ENCODE measurements at regions not wholly inside any gene's neighbourhood (a gene's known extent, or its start where the extent isn't known, plus 50 kb on each side); places are given as distances from the start of the nearest gene placed in this dataset.

DNA sequence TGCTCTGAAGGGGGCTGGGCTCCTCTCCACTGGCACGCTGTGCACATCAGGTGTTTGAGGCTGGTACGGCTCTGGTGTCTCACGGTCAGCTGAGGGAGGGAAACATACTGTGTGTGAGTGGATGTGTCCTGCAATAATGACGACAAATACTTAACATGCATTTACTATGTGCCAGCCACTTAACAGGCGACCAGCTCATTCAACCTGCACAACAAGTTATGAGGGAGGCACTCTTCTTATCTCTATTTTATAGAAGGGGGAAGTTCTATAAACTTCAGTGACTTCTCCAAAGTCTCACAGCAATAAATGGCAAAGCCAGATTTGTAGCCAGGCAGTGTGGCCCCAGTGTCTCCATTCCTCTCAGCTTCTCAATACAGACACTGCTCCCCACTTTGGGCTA is 83.1 kb upstream of the LINGO1 start:
- no peak for TF ChIP-seq POLR2A (IDR thresholded peaks at IDR 0.05; ENCODE audit: low read depth, low read length)
- FAIRE-seq = no peak

DNA sequence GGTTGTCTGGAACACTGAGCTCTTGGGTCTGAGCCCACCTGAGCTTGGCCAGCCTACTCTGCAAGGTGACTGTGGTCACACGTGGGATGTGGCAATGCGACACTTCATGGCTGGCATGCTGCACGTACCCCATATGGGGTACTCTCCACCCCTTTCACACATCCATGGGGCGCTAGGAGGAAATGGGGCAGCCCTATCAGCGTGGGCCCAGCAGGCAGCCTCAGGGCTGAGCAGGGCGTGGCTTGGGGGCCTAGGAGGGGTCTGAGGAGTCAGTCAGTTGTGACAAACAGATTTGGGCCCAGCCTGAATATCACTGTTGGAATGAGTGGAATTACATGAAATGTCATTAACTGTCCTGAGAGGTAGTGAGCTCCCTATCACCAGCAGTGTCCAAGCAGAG is 82.3 kb upstream of the LINGO1 start:
- no peak for FAIRE-seq
- no peak for DNase-seq (ENCODE audit: insufficient read length, low spot score)
- TF ChIP-seq POLR2A (IDR thresholded peaks at IDR 0.05; ENCODE audit: low read depth, low read length) = no peak

More for the DNA sequence above, 83.1 kb upstream of the LINGO1 start:
- no peak for DNase-seq (ENCODE audit: insufficient read length, low spot score)

DNA sequence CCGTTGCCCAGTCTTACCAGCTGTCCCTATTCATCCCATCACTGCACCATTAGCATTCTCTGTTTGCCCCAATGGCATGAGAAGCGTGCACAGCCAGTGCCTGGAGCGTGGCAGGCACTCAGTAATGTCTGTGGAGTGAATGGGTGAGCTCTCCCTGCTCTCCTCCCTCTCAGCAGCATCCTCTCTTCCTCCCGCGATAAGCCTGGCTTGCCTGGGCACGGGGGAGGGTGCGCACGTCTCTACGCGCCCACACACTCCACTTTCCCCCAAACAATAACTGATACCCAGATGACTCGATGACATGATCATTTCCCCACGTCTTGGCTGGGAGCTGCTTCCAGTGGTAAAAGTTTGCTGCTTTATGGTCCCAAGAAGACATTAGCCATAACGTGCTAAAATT is 81.8 kb upstream of the LINGO1 start:
- no peak for DNase-seq (ENCODE audit: insufficient read length, low spot score)
- no peak for TF ChIP-seq POLR2A (IDR thresholded peaks at IDR 0.05; ENCODE audit: low read depth, low read length)
- no peak for FAIRE-seq

DNA sequence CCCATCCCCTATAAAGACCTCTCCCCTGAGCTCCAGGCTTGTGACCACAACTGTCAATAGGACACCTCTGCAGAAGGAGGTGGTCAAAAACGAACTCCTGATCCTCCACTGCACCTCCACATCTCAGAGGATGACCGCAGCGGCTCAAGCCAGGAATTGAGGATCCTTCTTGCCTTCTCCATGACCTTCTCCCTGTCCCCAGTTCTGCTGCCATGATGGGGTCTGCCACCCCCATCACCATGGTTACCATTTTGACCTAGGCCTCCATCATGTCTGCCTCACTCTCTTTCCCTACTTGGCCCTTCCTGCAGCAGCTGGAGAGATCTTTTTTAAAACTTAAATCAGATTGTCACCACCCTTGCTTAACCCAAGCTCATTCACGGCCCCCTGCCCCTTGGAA is 81.3 kb upstream of the LINGO1 start:
- DNase-seq (ENCODE audit: insufficient read length, low spot score) = no peak
- FAIRE-seq = no peak
- TF ChIP-seq POLR2A (IDR thresholded peaks at IDR 0.05; ENCODE audit: low read depth, low read length) = no peak

DNA sequence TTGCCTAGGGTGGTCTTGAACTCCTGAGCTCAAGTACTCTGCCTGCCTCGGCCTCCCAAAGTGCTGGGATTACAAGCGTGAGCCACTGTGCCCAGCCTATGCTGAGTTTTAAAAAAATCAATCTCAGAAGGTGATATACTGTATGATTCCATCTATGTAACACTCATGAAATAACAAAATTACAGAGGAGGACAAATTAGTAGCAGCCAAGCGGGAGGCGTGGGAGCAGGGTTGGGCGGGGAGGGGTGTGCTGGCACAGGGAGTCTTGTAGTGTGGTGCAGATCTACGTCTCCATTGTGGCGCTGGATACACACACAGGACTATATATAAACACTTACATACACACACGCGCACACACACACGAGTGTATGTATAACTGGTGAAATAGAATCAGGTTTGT is 80.6 kb upstream of the LINGO1 start:
- TF ChIP-seq POLR2A (IDR thresholded peaks at IDR 0.05; ENCODE audit: low read depth, low read length) = no peak
- FAIRE-seq = no peak

DNA sequence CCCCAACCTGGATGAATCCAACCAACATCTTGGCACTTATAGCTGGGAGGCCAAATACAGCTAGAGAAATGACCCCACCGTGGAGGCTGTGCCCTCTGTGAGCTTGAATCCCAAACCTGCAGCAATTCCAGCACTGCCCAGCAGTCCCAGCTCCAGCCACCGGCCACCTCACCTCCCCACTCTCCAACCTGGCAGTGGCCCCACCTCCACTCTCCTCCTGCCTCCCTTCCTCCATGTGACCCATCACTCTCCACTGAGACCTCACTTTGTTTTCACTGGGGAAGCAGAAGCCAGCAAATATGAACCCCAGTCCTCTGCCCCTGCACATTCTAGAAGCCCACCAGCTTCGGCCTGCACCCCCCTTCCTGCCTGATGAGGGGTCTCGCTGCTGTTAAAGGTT is 79.7 kb upstream of the LINGO1 start:
- no peak for TF ChIP-seq POLR2A (IDR thresholded peaks at IDR 0.05; ENCODE audit: low read depth, low read length)
- FAIRE-seq = no peak
- DNase-seq (ENCODE audit: insufficient read length, low spot score) = no peak

More for the DNA sequence above, 80.6 kb upstream of the LINGO1 start:
- DNase-seq (ENCODE audit: insufficient read length, low spot score) = no peak

DNA sequence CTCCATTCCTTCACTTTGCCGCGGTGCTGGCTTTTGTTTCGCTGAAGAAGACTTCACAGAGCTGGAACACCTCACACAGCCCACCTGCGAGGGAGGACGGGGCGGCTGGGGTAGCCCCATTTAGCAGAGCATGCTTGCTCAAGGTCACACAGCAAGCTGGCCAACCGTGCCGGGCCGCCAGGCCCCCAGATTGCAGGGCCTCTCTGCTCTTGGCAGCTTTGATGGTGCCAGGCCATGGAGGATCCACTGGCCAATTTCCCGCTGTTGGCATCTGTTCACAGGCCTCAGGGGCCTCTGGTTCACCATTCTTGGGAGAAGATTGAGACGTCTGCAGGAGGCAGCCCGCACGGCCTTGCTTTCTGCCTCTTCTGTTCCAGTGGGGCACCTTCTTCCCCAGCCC is 77.9 kb upstream of the LINGO1 start:
- TF ChIP-seq POLR2A (IDR thresholded peaks at IDR 0.05; ENCODE audit: low read depth, low read length) = no peak
- FAIRE-seq (no peak), DNase-seq (ENCODE audit: insufficient read length, low spot score) (no peak)

DNA sequence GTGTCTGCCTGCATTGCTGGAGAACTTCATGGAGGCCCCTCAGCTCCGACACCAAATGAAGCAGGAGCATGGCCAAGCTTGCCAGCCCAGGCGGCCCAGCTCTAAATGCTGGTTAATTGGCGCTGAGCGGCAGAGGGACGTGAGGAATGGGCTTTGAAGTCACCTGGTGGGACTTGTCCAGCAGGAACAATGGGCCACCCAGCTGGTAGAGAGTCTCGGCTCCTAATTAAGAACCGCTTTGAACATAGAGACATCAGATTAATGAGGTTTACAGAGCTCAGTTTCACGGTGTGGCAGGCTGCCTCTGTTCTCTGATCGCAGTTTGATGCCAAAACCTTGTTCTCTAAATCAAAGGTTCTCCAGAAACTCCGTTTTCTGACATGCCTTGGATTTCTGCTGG is 77.5 kb upstream of the LINGO1 start:
- no peak for TF ChIP-seq POLR2A (IDR thresholded peaks at IDR 0.05; ENCODE audit: low read depth, low read length)
- FAIRE-seq = no peak
- DNase-seq (ENCODE audit: insufficient read length, low spot score) = no peak

DNA sequence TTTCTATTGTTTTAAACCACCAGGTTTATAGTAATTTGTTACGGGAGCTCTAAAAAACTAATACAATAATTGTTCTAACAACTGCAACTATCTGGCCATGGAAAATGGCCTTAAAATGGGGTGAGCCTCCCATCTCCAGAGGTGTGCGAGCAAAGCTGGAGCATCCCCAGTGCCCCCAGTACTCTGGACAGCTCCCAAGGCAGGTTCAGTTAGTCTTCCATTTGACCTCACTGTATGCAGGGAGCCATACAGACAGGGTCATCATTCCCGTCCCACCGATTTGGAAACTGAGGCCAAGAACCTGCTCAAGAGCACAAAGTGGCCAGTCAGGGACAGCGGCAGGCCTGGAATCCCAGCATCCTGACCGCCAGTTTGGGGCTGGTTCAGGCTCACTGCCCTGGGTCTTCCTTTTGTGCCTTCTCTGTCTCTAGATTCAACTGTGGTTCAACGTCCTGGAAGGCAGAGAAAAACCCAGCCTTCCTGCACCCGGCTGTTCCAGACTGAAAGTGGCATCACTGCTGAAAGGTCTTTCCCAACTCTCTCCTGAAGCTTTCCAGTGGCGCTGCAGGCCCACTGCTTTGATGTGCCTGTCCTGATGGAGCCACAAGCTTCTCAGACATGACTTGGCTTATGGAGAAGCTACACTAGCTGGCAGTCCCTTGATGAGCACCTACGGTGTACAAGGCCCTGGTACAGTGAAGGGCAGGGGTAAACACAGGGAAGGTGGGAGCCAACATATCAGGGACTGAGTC is 76.6 kb upstream of the LINGO1 start:
- TF ChIP-seq POLR2A (IDR thresholded peaks at IDR 0.05; ENCODE audit: low read depth, low read length) = no peak
- no peak for FAIRE-seq
- no peak for DNase-seq (ENCODE audit: insufficient read length, low spot score)

DNA sequence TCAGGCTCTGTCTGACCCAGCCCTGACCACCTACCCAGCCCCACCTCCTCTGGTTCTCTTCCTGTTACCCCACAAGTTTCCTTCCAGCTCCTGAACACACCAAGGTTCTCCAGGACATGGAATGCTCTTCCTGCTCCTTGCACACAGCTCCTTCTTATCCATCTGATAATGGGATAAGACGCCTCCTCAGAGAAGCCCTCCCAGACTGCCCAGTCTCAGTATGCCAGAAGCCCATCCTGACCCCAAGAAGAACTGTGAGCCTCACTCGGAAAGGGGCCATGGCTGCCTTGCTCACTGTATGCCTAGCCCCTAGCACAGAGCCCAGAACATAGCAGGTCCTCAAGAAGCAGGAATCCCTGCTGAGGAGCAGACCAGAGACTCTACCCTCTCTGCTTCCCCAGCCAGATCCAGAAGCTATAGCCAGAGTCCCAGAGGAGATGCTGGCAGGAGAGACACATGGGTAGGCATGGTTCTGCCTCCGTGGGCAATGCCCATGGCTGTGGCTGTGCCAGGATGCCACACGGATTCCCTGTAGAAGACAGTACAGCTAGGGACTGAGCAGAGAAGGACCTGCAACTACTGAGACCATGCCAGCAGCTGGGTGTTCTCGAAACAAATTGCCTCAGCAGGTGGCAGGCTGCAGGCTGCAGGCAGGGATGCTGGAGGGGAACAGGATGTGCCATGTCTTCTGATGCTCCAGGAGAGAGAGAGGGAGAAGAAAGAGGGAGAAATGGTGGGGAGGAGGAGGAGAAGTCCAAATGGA is 74.0 kb upstream of the LINGO1 start:
- TF ChIP-seq POLR2A (IDR thresholded peaks at IDR 0.05; ENCODE audit: low read depth, low read length) = no peak
- FAIRE-seq = no peak
- no peak for DNase-seq (ENCODE audit: insufficient read length, low spot score)

DNA sequence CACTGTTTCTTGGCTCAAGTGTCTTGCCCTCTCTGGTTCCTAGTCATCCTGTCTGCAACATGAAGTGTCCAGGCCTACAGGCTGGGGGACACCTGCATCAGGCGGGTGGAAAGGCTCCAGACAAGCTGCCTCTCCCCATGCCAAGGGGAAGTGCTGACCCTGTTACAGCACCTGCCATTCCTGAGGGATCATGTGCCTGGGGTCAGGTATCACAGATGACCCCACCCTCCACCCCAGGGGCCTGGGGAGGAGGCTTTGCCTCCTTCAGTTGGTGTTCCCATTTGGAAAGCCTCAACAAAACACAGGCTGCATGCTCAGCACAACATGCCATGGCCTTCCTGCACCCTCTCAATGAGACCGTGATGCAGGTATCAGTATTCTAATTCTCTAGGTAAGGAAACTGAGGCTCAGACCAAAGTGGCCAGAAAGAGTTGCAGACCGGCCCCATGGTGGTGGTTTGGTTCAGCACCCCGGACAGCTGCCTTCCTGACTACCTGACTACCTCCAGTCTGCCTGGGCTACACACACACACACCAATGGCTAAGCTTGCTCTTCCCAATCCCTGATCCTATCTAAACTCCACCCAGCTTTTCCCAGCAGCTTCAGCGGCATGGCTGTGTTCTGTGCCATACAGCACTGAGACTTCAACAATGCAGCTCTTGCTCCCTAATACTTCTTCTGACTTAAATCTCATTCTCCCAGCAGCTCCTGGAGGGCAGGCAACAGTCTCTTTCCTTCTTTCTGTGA is 69.7 kb upstream of the LINGO1 start:
- no peak for TF ChIP-seq POLR2A (IDR thresholded peaks at IDR 0.05; ENCODE audit: low read depth, low read length)
- peak; percentile 39 for DNase-seq (ENCODE audit: insufficient read length, low spot score)

DNA sequence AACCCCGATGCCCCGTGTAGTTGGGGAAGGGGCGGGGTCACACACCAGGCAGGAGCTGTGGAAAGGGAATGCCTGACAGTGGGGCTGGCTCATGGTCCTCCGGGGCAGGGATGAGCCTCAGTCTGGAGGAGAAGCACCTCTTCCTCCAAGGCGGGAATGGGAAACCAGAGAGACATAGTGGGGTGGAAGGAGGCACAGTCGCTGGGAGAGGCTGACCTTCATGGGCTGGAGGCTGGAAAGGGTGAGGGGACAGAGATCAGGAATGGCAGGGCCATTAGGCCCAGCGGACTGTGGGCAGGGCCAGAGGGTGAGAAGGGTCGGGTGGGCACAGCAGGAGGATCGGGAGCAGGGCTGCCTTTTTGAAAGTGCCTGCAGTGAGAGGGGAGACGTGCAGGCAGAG is 65.8 kb upstream of the LINGO1 start:
- FAIRE-seq (no peak), DNase-seq (ENCODE audit: insufficient read length, low spot score) (no peak)
- no peak for TF ChIP-seq POLR2A (IDR thresholded peaks at IDR 0.05; ENCODE audit: low read depth, low read length)

More for the DNA sequence above, 69.7 kb upstream of the LINGO1 start:
- FAIRE-seq = no peak

DNA sequence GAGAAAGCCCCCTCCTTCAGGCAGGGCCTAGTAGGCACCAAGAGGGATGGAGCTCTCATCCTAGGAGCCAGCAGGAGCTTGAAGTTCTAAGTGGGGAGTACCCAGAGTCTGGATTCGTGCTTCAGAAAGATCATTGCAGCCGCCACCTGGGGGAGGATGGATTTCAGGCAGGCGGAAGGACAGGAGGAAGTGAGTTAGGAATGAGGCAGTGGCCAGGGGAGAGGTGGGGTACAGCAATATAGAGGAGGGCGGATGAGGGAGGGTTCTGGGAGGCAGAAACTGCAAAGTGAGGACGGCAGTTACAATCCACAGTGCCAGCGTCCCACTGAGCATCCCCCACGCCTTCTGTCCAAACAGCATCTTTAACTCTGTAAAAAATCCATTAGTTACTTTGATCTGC is 65.2 kb upstream of the LINGO1 start:
- FAIRE-seq = no peak
- TF ChIP-seq POLR2A (IDR thresholded peaks at IDR 0.05; ENCODE audit: low read depth, low read length) = no peak
- DNase-seq (ENCODE audit: insufficient read length, low spot score) = no peak

DNA sequence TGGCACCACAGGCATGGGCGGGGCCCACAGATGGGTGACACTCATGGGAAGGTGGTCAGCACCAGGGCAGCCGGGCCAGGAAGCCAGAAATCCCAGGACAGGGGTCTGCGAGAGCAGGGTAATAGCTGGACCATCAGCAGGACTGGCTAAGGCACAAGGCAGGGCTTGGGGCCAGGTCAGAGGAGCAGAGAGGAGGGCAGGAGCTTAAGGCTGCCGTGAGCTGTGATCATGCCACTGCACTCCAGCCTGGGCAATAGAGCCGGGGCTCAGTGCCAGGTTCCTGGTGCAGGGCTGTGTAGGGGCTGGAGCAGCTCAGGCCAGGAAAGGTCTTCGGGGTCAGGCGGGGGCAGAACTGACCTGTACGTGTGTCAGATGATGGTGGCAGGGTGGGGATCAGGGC is 64.2 kb upstream of the LINGO1 start:
- no peak for FAIRE-seq
- TF ChIP-seq POLR2A (IDR thresholded peaks at IDR 0.05; ENCODE audit: low read depth, low read length) = no peak
- DNase-seq (ENCODE audit: insufficient read length, low spot score) = no peak
